ENCODE measurements at regions not wholly inside any gene's neighbourhood (a gene's known extent, or its start where the extent isn't known, plus 50 kb on each side); places are given as distances from the start of the nearest gene placed in this dataset.
A peak's percentile ranks its signal among the peaks of the same experiment; 100 is the strongest.

GRCh38 chr13:32902874-32903273 lies 113.3 kb upstream of the KL start:
- no peak for TF ChIP-seq CTCF (IDR thresholded peaks at IDR 0.05; ENCODE audit: low read depth, low read length)
- no peak for TF ChIP-seq MYC (IDR thresholded peaks at IDR 0.05; ENCODE audit: low read depth, low read length)
- TF ChIP-seq, protein P1, sequence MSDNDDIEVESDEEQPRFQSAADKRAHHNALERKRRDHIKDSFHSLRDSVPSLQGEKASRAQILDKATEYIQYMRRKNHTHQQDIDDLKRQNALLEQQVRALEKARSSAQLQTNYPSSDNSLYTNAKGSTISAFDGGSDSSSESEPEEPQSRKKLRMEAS (IDR thresholded peaks at IDR 0.05; ENCODE audit: low read depth, low read length): no peak
- TF ChIP-seq POLR2A (IDR thresholded peaks at IDR 0.05; ENCODE audit: extremely low read depth, insufficient read length): no peak
- no peak overlapping the region for H3K4me3 ChIP-seq (ENCODE audit: low read depth, low read length)
- DNase-seq (ENCODE audit: low read depth): no peak

DNA sequence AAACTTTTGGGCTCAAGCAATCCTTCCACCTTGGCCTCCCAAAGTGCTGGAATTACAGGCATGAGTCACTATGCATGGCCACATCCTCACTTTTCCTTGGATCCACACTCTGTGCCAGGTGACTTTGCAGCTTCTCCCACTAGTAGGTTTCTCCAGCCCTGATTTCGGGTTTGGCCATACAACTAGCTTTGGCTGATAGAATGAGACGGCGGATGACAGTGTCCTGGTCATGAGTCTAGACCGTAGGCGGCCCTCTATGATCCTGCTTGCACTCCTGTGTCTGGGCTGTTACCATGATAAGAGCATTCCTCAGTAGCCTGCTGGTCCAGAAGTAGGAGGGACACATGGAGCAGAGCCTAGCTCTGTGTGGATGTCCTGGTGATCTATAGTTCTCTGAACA lies 112.5 kb upstream of the KL start:
- DNase-seq (ENCODE audit: low read depth): no peak
- no peak for TF ChIP-seq POLR2A (IDR thresholded peaks at IDR 0.05; ENCODE audit: extremely low read depth, insufficient read length)
- TF ChIP-seq MYC (IDR thresholded peaks at IDR 0.05; ENCODE audit: low read depth, low read length): no peak
- TF ChIP-seq, protein P1 (IDR thresholded peaks at IDR 0.05; ENCODE audit: low read depth, low read length): no peak
- no peak for TF ChIP-seq CTCF (IDR thresholded peaks at IDR 0.05; ENCODE audit: low read depth, low read length)
- H3K4me3 ChIP-seq (ENCODE audit: low read depth, low read length): no peak overlapping the region

GRCh38 chr13:32904266-32904665 lies 112.0 kb upstream of the KL start:
- TF ChIP-seq POLR2A (IDR thresholded peaks at IDR 0.05; ENCODE audit: extremely low read depth, insufficient read length) (no peak), MYC (IDR thresholded peaks at IDR 0.05; ENCODE audit: low read depth, low read length) (no peak), CTCF (IDR thresholded peaks at IDR 0.05; ENCODE audit: low read depth, low read length) (no peak)
- TF ChIP-seq, protein P1 (IDR thresholded peaks at IDR 0.05; ENCODE audit: low read depth, low read length): no peak
- DNase-seq (ENCODE audit: low read depth): no peak
- no peak overlapping the region for H3K4me3 ChIP-seq (ENCODE audit: low read depth, low read length)

GRCh38 chr13:32905063-32905863 lies 111.0 kb upstream of the KL start:
- no peak overlapping the region for H3K4me3 ChIP-seq (ENCODE audit: low read depth, low read length)
- TF ChIP-seq POLR2A (IDR thresholded peaks at IDR 0.05; ENCODE audit: extremely low read depth, insufficient read length) (no peak), MYC (IDR thresholded peaks at IDR 0.05; ENCODE audit: low read depth, low read length) (no peak), CTCF (IDR thresholded peaks at IDR 0.05; ENCODE audit: low read depth, low read length) (no peak)
- TF ChIP-seq, protein P1 (IDR thresholded peaks at IDR 0.05; ENCODE audit: low read depth, low read length): no peak; the same call in 1 of the 2 replicates
- peak; percentile 74 for DNase-seq (ENCODE audit: low read depth)

GRCh38 chr13:32905864-32906180 lies 110.4 kb upstream of the KL start:
- no peak for TF ChIP-seq MYC (IDR thresholded peaks at IDR 0.05; ENCODE audit: low read depth, low read length)
- TF ChIP-seq, protein P1 (IDR thresholded peaks at IDR 0.05; ENCODE audit: low read depth, low read length): no peak
- TF ChIP-seq POLR2A (IDR thresholded peaks at IDR 0.05; ENCODE audit: extremely low read depth, insufficient read length): no peak
- no peak for TF ChIP-seq CTCF (IDR thresholded peaks at IDR 0.05; ENCODE audit: low read depth, low read length)
- no peak overlapping the region for H3K4me3 ChIP-seq (ENCODE audit: low read depth, low read length)
- no peak for DNase-seq (ENCODE audit: low read depth)

Data from NB4 (cell line).